Stimulated activated CD4-positive, alpha-beta T cell treated with anti-CD3 and anti-CD28 coated beads, Interleukin-4, amount 100 ng/mL, for 48 hours (primary cell): ENCODE measurements at regions not wholly inside any gene's neighbourhood (a gene's known extent, or its start where the extent isn't known, plus 50 kb on each side); places are given as distances from the start of the nearest gene placed in this dataset.
"Not testable (repeated sequence)": the region's sequence is repeated elsewhere in the genome, so short reads cannot be mapped to it uniquely, and the experiment has no call there.

Experiments used
- DNase-seq, 2 donors: peaks; one replicate each; pipeline ENCODE4 v3.0.0-alpha.2; 2020; ENCODE audit warnings: low read depth in 2 of 2

DNA sequence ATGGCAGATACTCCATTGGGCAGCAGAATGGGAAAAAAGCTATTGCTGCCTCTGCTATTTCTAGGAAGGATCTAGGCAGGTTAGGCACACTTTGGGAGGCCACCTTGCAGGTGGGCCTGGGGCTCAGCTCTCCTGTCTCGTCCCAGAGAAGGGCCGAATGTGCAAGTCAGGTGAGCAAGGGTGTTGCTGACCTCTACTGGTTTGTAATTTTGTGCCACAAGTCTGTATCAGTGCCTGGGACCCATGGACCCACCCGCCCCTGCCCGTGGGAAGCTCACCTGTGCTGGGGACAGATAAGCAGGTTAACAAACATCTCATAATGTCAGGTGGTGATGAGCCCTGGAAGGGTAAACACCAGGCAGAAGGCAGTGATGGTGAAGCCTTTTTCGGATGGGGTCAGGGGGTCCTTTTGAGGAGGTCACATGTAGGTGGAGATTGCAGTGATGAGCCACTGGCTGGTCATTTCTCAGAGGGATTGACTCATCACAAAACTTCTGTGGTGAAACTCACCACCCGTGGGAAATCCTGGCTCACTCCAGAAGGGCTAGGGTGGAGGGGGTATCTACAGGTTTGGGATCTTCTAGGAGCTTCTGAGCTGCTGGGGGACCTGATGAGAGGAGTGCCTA lies 161.3 kb downstream of the KLF13 start:
- DNase-seq, result no peak

GRCh38 chr15:31488437-31489204 lies 162.0 kb downstream of the KLF13 start:
- DNase-seq, result no peak

GRCh38 chr15:31489281-31489680 lies 162.6 kb downstream of the KLF13 start:
- DNase-seq, result no peak

GRCh38 chr15:31489801-31490646 lies 163.4 kb downstream of the KLF13 start:
- DNase-seq, result no peak

DNA sequence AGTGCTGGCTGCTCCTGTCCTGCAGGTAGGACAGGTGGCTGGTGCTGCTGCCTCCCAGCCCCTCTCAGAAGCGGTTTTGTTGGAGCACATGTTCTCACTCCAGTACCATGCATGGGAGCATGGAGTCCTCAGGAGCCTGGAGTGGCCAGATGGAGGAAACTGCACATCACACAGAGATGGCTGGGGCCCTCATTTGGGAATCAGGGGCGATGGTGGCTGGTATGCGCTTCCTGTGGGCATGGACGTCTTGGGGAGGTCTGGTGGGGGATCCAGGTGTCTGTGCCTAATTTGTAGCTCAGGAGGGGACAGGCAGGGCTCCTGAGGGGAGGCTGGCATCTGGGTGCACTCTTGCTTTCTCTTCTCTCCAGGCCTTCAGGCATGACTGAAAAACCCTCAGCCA lies 168.2 kb downstream of the KLF13 start:
- no peak for DNase-seq

GRCh38 chr15:31495281-31495680 lies 168.6 kb downstream of the KLF13 start:
- DNase-seq, result no peak

DNA sequence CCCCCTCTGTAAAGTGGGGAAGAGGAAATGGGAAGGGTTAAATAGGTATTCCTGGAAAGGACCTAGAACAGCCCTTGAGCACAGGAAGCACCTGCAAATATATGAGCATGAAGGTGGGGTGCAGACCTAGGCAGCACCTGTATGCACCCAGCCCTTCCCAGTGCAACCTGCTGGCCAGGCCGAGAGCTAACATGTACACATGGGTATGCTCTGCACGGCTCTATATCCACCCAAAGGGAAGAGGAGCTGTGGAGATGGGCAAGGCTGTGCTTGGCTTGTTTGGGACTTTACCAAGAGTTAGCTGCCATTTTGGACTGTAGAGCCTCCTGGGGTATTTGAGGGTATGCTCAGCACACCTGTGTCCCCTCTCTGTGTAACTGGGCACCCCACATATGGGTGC lies 171.2 kb downstream of the KLF13 start:
- DNase-seq, result no peak

DNA sequence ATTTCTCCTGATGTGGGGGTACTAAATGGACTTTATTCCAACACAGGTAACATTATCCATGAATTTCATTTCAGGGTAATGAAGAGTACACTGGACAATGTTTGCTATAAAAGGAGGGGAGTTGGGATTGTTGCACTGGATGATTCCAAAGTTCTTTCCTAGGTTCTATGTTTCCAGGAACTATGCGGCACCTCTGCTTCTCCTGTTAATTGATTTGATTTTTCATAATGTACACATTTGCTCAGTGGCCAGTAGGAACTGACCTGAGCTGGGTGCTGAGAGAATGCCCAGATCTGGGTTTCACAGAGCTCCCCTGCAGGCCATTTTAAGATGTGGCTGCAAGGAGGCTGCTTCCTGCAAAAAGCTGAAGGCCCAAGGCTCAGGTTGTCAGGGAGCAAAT lies 171.7 kb downstream of the KLF13 start:
- DNase-seq, result no peak

- DNase-seq, result no peak
These were observed 172.1 kb downstream of the KLF13 start for GRCh38 chr15:31498756-31499155.

GRCh38 chr15:31499236-31499952 lies 172.8 kb downstream of the KLF13 start:
- DNase-seq, result no peak

- no peak for DNase-seq
These were observed 173.5 kb downstream of the KLF13 start for GRCh38 chr15:31499953-31500765.

DNA sequence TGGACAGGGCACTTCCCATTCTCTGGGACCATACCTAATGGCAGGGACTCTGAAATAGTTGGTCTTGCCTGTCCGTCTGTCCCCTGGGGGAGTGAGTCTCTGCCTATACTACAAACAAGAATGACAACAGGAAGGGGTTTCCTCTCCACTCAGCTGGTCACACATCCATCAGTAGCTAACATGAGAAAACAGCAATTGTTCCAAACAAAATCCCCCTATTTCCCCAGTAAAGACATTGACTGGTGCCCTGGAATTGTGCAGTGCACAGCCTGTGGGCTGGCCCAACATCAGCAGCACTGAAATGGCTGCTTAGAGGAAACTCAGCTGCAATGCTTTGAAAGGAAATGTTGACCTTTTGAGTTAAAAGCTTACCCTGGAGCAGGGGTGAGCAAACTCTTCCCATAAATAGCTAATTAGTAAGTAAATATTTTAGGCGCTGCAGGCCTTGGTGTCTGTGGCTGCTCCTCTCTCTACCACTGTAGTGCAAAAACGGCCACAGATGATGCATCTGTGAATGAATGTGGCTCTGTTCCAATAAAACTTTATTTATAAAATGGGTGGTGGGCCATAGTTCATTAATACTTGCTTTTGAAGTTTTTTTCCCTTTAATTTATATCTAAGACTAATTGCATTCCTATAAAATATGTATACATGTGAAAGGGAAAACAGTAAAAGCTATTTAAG lies 174.3 kb downstream of the KLF13 start:
- DNase-seq, result no peak

DNA sequence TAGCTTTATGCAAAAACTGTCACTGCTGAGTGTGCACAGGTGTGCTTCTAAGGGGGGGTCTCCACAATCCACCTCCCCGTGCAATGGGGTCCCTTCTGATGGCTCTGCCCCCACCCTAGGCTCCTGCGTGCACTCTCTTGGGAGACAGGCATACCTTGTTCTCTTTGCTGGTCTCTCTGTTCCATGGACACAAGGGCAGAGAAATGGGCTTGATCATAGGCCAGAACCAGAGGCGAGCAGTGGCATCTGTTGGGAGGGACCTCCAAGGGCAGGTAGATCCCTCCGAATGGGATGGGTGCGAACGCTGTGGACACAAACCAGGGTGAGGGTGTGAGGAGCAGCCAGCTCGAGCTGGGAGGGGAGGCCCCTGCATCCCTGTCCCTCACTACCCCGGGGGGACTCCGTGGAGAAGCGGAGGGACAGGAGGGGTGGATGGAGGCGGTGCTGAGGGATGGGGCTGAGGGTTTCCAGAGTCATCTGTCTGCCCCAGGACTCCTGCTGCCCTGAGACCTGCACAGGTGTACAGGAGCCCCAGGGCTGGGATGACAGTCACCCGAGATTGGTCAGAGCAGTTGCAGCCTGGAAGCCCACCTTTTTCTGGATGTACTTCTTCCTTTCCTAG lies 175.0 kb downstream of the KLF13 start:
- no peak for DNase-seq

DNA sequence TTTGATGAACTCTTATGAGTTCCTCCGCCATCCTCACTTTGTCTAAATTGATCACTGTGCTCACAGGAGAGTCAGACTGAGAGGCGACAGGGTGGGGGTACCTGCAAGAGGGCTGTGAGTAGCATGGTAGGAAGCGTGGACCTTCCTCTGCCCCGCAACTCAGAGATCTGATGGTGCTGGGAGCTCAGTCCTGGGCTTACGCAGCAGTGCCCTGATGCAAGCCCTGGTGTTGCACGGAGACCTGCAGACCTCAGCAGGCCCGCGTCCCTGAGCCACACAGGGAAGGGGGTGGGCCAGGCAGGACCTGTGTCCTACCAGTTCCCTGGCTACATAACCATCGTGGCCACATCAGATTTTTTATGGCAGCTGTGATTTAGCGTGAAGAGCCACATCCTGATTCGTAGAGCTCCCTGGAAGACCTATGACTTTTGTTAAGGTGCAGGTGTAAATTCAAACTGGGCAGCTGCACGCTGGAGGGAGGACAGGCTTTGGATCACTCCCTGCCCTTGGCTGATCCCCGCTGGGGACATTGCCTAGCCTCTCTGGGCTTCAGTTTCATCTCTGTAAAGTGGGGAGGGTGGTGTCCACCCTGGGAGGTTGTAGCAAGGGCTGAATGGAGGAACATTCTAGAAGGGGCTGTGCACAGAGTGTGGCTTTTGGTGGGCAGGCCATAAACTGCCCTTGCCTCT lies 176.1 kb downstream of the KLF13 start:
- no peak for DNase-seq

DNA sequence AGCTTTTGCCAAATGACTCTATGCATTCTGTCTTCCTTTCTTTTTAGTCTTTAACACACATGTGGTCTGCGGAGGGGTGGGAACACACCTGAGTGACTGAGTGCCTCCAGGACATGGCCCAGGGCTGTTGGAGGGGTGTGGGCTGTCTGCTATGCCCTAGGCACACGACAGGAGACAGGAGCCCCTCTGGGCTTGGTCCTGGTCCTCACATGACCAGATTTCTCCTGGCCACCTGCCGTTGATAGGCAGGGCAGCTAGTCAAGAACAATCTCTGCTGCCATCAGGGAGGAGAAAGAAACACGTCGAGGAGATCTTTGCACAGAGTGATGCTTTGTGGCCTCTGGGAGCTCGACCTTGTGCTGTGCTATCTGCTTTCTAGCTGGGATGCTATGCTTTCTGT lies 176.6 kb downstream of the KLF13 start:
- no peak for DNase-seq

- DNase-seq, result no peak
These were observed 177.3 kb downstream of the KLF13 start for GRCh38 chr15:31503758-31504461.

DNA sequence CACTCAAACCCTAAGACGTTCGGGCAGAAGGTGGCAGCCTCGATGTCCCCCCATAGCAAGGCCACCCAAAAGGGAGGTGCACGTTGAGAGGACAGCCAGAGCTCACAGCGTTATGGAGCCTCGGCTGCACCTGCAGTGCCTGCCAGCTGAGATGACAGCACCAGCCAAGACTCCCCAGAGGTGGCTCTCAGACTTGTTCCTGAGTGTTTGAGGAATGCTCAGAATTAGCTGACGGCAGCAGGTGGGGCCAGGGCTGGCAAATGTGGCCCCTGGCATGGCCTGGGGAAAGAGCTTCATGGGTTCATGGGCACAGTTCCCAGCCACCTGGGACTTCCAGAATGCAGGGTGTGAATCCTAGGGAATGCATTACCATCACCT lies 177.8 kb downstream of the KLF13 start:
- no peak for DNase-seq

GRCh38 chr15:31507573-31507972 lies 180.9 kb downstream of the KLF13 start:
- not testable (repeated sequence) for DNase-seq

DNA sequence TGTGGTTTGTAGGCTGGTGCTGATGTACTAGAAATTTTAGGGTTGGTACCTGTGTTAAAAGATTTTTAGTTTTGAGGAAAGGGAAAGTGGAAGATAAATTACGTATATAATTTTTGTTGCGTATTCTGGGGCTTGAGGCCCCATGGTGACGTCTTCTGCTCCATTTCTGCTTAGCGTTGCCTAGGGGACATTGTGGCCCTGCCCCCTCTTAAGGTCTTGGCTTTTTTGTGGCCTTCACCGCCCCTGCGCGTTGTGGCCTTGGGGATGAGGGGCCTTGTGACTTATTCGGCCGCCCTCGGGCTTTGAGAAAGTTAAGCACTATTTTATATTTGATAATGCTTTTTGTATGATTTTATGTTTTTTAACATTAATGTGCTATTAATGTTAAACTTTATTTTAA lies 182.0 kb downstream of the KLF13 start:
- DNase-seq, result no peak
